ENCODE measurements at regions not wholly inside any gene's neighbourhood (a gene's known extent, or its start where the extent isn't known, plus 50 kb on each side); places are given as distances from the start of the nearest gene placed in this dataset.
"Not testable (repeated sequence)": the region's sequence is repeated elsewhere in the genome, so short reads cannot be mapped to it uniquely, and the experiment has no call there.

- DNase-seq (ENCODE audit: low spot score) = no peak
Measured at GRCh38 chr7:68619526-68619925, 978.7 kb upstream of the AUTS2 start.

- DNase-seq (ENCODE audit: low spot score) = peak; percentile 21
Measured at GRCh38 chr7:68622500-68622899, 975.8 kb upstream of the AUTS2 start.

- no peak for DNase-seq (ENCODE audit: low spot score)
Measured at GRCh38 chr7:68623030-68623429, 975.2 kb upstream of the AUTS2 start.

- no peak for DNase-seq (ENCODE audit: low spot score)
Measured at GRCh38 chr7:68627247-68627864, 970.9 kb upstream of the AUTS2 start.

- not testable (repeated sequence) for DNase-seq (ENCODE audit: low spot score)
Measured at GRCh38 chr7:68630914-68631313, 967.4 kb upstream of the AUTS2 start.

GRCh38 chr7:68640103-68640502 is 958.2 kb upstream of the AUTS2 start:
- no peak for DNase-seq (ENCODE audit: low spot score)

- peak; percentile 40 for DNase-seq (ENCODE audit: low spot score)
Measured at GRCh38 chr7:68642727-68643126, 955.5 kb upstream of the AUTS2 start.

- peak; percentile 58 for DNase-seq (ENCODE audit: low spot score)
Measured at GRCh38 chr7:68663392-68663791, 934.9 kb upstream of the AUTS2 start.

GRCh38 chr7:68671046-68671445 is 927.2 kb upstream of the AUTS2 start:
- DNase-seq (ENCODE audit: low spot score) = no peak

- no peak for DNase-seq (ENCODE audit: low spot score)
Measured at GRCh38 chr7:68671671-68672070, 926.6 kb upstream of the AUTS2 start.

- DNase-seq (ENCODE audit: low spot score) = no peak
Measured at GRCh38 chr7:68674826-68675225, 923.4 kb upstream of the AUTS2 start.

- no peak for DNase-seq (ENCODE audit: low spot score)
Measured at GRCh38 chr7:68676813-68677535, 921.3 kb upstream of the AUTS2 start.

- DNase-seq (ENCODE audit: low spot score) = no peak
Measured at GRCh38 chr7:68678196-68678595, 920.1 kb upstream of the AUTS2 start.

GRCh38 chr7:68679459-68680234 is 918.6 kb upstream of the AUTS2 start:
- no peak for DNase-seq (ENCODE audit: low spot score)

- DNase-seq (ENCODE audit: low spot score) = no peak
Measured at GRCh38 chr7:68680235-68680872, 917.9 kb upstream of the AUTS2 start.

- peak; percentile 15 for DNase-seq (ENCODE audit: low spot score)
Measured at GRCh38 chr7:68682910-68683309, 915.4 kb upstream of the AUTS2 start.

- DNase-seq (ENCODE audit: low spot score) = no peak
Measured at GRCh38 chr7:68684246-68684839, 913.9 kb upstream of the AUTS2 start.

- no peak for DNase-seq (ENCODE audit: low spot score)
Measured at GRCh38 chr7:68684996-68685395, 913.3 kb upstream of the AUTS2 start.

GRCh38 chr7:68688416-68689086 is 909.7 kb upstream of the AUTS2 start:
- DNase-seq (ENCODE audit: low spot score) = no peak

GRCh38 chr7:68689087-68689433 is 909.2 kb upstream of the AUTS2 start:
- DNase-seq (ENCODE audit: low spot score) = no peak
